Peyer's patch (tissue), 4 donors: ENCODE measurements at regions not wholly inside any gene's neighbourhood (a gene's known extent, or its start where the extent isn't known, plus 50 kb on each side); places are given as distances from the start of the nearest gene placed in this dataset.

Experiments used
- POLR2A ChIP-seq, 2 donors: fragments of 450-650 bp; IDR thresholded peaks; one replicate each; pipeline ENCODE4 v1.5.1; 2017; ENCODE audit warnings: antibody characterized with exemption in 2 of 2, mild to moderate bottlenecking in 2 of 2, moderate library complexity in 2 of 2
- TF ChIP-seq, protein P1 (sequence below), 6 experiments: fragments of 450-650 bp in 4 of 6; fragments of 200-600 bp in 2 of 6; sonication (generic) in 1 of 6; IDR thresholded peaks; one replicate each; pipeline ENCODE4 v1.5.1; 2017 to 2019; ENCODE audit warnings: antibody characterized with exemption in 6 of 6, mild to moderate bottlenecking in 3 of 6, moderate library complexity in 1 of 6

DNA sequence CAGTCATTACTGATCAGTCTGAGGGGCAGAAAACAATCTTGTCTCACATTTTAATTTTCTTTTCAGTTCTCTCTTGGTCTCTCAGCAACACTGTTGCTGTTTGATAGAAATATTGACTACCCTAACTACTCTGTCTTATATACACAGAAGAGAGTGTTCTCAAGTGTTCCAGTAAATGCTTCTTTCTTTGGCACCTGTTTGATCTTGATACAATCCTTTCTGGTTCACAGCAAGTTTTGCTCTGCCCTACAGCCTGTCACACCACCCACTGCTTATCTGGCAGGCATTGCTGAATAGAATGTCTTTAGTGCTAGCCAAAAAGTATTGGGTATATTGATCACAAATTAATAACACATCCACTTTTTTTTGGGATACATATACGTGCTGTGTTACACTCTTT, 75.7 kb upstream of the WLS start:
- TF ChIP-seq POLR2A (IDR thresholded peaks at IDR 0.05), result no peak
- TF ChIP-seq, protein P1, sequence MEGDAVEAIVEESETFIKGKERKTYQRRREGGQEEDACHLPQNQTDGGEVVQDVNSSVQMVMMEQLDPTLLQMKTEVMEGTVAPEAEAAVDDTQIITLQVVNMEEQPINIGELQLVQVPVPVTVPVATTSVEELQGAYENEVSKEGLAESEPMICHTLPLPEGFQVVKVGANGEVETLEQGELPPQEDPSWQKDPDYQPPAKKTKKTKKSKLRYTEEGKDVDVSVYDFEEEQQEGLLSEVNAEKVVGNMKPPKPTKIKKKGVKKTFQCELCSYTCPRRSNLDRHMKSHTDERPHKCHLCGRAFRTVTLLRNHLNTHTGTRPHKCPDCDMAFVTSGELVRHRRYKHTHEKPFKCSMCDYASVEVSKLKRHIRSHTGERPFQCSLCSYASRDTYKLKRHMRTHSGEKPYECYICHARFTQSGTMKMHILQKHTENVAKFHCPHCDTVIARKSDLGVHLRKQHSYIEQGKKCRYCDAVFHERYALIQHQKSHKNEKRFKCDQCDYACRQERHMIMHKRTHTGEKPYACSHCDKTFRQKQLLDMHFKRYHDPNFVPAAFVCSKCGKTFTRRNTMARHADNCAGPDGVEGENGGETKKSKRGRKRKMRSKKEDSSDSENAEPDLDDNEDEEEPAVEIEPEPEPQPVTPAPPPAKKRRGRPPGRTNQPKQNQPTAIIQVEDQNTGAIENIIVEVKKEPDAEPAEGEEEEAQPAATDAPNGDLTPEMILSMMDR (IDR thresholded peaks at IDR 0.05), result no peak
